Gastroesophageal sphincter (tissue), 4 donors: ENCODE measurements at regions not wholly inside any gene's neighbourhood (a gene's known extent, or its start where the extent isn't known, plus 50 kb on each side); places are given as distances from the start of the nearest gene placed in this dataset.

ENCODE experiments used
- ATAC-seq: fragments of 150-250 bp; one replicate; pipeline ENCODE4 v1.9.1; 2016; ENCODE audit warnings: mild to moderate bottlenecking, moderate library complexity
- H3K27ac ChIP-seq, 4 donors: fragments of 200-600 bp; sonication (generic) in 3 of 4; 1 replicate in 3 of 4; 2 replicates in 1 of 4; pipeline ENCODE4 v1.5.1; 2016 to 2019
- H3K27me3 ChIP-seq: fragments of 200-600 bp; sonication (generic); one replicate; pipeline ENCODE4 v1.5.1; 2019
- H3K36me3 ChIP-seq, 2 donors: fragments of 200-600 bp; sonication (generic); one replicate each; pipeline ENCODE4 v1.5.1; 2019; ENCODE audit warnings: control low read depth in 1 of 2
- H3K4me1 ChIP-seq, 3 donors: fragments of 200-600 bp; sonication (generic); 1 replicate in 2 of 3; 2 replicates in 1 of 3; pipeline ENCODE4 v1.5.1; 2016 to 2019; ENCODE audit warnings: control low read depth in 2 of 3
- H3K4me3 ChIP-seq, 2 donors: fragments of 200-600 bp; sonication (generic); one replicate each; pipeline ENCODE4 v1.5.1; 2019; ENCODE audit warnings: mild to moderate bottlenecking in 1 of 2, moderate library complexity in 1 of 2
- H3K9me3 ChIP-seq, 3 donors: fragments of 200-600 bp; sonication (generic); one replicate each; pipeline ENCODE4 v1.5.1; 2017 to 2019; ENCODE audit warnings: control low read depth in 2 of 3
- EP300 ChIP-seq: sonication (generic); formaldehyde crosslinking; IDR thresholded peaks from one replicate; pipeline ENCODE4 v1.6.1; 2017; ENCODE audit warnings: antibody characterized with exemption, mild to moderate bottlenecking
- POLR2A ChIP-seq, 2 donors: fragments of 450-650 bp; IDR thresholded peaks; one replicate each; pipeline ENCODE4 v1.6.1; 2017; ENCODE audit warnings: antibody characterized with exemption in 2 of 2, mild to moderate bottlenecking in 2 of 2, moderate library complexity in 1 of 2
- POLR2AphosphoS5 ChIP-seq: sonication (generic); formaldehyde crosslinking; IDR thresholded peaks from one replicate; pipeline ENCODE4 v1.6.1; 2017; ENCODE audit warnings: antibody characterized with exemption
- WGBS, 2 donors: methylation state at CpG; one replicate each; pipeline ENCODE4 v1.1.5; 2018; ENCODE audit warnings: low coverage in 1 of 2; 5-methylcytosine and 5-hydroxymethylcytosine counted together
- TF ChIP-seq, protein P1 (sequence below), 4 experiments: fragments of 200-600 bp in 2 of 4; fragments of 450-650 bp in 2 of 4; sonication (generic) in 1 of 4; IDR thresholded peaks; one replicate each; pipeline ENCODE4 v1.5.1; 2017 to 2019; ENCODE audit warnings: antibody characterized with exemption in 4 of 4, mild to moderate bottlenecking in 2 of 4, moderate library complexity in 2 of 4

DNA sequence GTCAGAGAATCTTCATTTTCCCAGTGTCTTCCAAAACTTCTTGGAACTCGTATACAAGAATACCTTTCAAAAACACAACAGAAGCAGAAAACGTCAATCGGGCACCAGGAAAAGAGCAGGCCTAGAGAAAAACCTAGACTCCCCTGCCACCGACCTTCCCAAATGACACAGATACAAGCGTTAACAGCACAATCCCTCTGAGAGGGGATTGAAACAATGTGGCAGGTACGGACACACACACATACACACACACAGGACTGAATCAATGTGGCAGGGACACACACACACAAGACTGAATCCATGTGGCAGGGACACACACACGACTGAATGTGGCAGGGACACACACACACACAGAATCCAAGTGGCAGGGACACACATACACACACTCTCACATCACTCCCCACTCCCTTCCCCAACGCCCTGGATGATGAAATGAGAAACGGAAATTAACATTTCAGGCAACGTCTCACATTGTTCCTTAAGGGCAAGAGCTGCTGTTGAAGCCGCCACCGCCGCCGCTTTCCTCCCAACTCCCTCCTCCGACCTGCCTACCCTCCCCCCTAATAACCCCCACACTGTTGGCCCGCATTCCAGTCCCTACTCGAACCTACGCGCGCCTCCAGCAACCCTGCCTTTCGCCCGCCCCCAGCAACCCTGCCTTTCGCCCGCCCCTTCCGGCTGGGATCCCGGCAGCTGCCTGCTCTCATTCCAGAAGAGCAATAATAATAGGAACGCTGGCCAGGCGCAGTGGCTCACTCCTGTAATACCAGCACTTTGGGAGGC is 302.1 kb upstream of the HSFY2 start:
- 5% methylated on average over 6 of the region's 28 CpGs; no CpG with 5 or more reads in 1 of the 2 donors for WGBS, 2 donors
- H3K4me3 ChIP-seq, result peak overlapping the region; percentile 78 to 96
- no peaks in the 10 kb centered on the region for H3K36me3 ChIP-seq
- no peak for ATAC-seq
- H3K27me3 ChIP-seq, result no peaks in the 10 kb centered on the region
- H3K27ac ChIP-seq, result peak overlapping the region in 2 of 4 donors; percentile 87 to 89
- peaks cover 0 to 25% (median 0%) of the 10 kb centered on the region in 3 donors for H3K4me1 ChIP-seq
- H3K9me3 ChIP-seq, result no peaks in the 10 kb centered on the region
- TF ChIP-seq POLR2AphosphoS5 (no peak), EP300 (no peak), POLR2A (IDR thresholded peaks at IDR 0.05) (no peak)
- TF ChIP-seq, protein P1, sequence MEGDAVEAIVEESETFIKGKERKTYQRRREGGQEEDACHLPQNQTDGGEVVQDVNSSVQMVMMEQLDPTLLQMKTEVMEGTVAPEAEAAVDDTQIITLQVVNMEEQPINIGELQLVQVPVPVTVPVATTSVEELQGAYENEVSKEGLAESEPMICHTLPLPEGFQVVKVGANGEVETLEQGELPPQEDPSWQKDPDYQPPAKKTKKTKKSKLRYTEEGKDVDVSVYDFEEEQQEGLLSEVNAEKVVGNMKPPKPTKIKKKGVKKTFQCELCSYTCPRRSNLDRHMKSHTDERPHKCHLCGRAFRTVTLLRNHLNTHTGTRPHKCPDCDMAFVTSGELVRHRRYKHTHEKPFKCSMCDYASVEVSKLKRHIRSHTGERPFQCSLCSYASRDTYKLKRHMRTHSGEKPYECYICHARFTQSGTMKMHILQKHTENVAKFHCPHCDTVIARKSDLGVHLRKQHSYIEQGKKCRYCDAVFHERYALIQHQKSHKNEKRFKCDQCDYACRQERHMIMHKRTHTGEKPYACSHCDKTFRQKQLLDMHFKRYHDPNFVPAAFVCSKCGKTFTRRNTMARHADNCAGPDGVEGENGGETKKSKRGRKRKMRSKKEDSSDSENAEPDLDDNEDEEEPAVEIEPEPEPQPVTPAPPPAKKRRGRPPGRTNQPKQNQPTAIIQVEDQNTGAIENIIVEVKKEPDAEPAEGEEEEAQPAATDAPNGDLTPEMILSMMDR (IDR thresholded peaks at IDR 0.05), result no peak

DNA sequence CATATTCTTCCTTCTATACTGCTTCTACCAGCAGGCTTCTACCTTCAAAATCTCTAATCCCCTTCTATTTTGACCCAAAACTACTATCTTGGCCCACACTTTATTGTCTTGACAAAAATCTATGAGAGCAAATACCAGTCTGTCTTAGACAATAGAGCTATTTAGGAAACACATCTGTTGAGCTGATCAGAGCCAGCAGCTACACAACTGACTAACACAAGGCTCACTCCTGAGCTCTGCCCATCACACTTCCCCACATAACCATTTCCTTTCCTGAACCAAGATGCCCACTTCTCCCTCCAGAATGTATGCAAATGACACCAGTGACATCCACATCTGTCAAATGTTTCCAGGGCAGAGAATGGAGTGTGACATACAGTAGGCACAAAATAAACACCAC is 293.9 kb upstream of the HSFY2 start:
- H3K9me3 ChIP-seq, result no peaks in the 10 kb centered on the region
- peaks cover 0 to 30% (median 0%) of the 10 kb centered on the region in 3 donors for H3K4me1 ChIP-seq
- H3K27me3 ChIP-seq, result no peaks in the 10 kb centered on the region
- TF ChIP-seq POLR2A (IDR thresholded peaks at IDR 0.05) (no peak), EP300 (no peak), POLR2AphosphoS5 (no peak)
- TF ChIP-seq, protein P1 (IDR thresholded peaks at IDR 0.05), result no peak
- ATAC-seq, result no peak
- no peak overlapping the region for H3K4me3 ChIP-seq
- H3K27ac ChIP-seq, result no peak overlapping the region
- H3K36me3 ChIP-seq, result no peaks in the 10 kb centered on the region

GRCh38 chrY:19066447-19067190 is 293.1 kb upstream of the HSFY2 start:
- H3K4me1 ChIP-seq, result peaks cover 0 to 25% (median 0%) of the 10 kb centered on the region in 3 donors
- 54% methylated on average over 7 of the region's 9 CpGs; no CpG with 5 or more reads in 1 of the 2 donors for WGBS, 2 donors
- no peak for ATAC-seq

DNA sequence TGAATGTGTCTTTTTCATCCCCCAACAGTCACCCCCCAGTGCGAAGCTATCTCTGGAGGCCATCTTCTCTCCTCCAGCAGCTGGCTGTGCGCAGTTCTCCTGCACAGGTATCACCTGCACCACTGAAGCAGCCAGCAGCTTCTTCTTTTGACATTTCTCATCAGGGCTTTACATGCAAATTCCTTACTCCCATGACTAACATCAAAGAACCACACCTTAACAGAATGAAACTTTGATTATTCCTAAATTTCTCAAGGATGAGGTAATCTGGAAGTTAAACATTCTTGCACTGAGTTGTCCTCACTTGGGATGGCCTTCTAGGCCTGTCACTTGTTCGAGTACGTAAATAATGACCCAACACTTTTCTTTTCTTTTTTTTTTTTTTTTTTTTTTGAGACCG is 291.6 kb upstream of the HSFY2 start:
- H3K27me3 ChIP-seq, result no peaks in the 10 kb centered on the region
- no peak overlapping the region for H3K27ac ChIP-seq
- TF ChIP-seq, protein P1 (IDR thresholded peaks at IDR 0.05), result no peak
- no peak for TF ChIP-seq EP300
- no peak for TF ChIP-seq POLR2AphosphoS5
- no peak for TF ChIP-seq POLR2A (IDR thresholded peaks at IDR 0.05)
- no peak overlapping the region for H3K4me3 ChIP-seq
- WGBS, 2 donors, result 100% methylated on average over 1 of the region's 5 CpGs; no CpG with 5 or more reads in 1 of the 2 donors
- no peaks in the 10 kb centered on the region for H3K9me3 ChIP-seq
- ATAC-seq, result no peak
- H3K4me1 ChIP-seq, result peaks cover 0 to 15% (median 0%) of the 10 kb centered on the region in 3 donors
- H3K36me3 ChIP-seq, result no peaks in the 10 kb centered on the region

More at GRCh38 chrY:19066447-19067190, 293.1 kb upstream of the HSFY2 start:
- Histone ChIP-seq H3K36me3 (no peaks in the 10 kb centered on the region), H3K9me3 (no peaks in the 10 kb centered on the region), H3K27me3 (no peaks in the 10 kb centered on the region), H3K27ac (no peak overlapping the region), H3K4me3 (no peak overlapping the region)
- TF ChIP-seq POLR2AphosphoS5, result no peak
- no peak for TF ChIP-seq EP300
- TF ChIP-seq, protein P1 (IDR thresholded peaks at IDR 0.05), result no peak
- TF ChIP-seq POLR2A (IDR thresholded peaks at IDR 0.05), result no peak
